NCI-H748 (cell line): ENCODE measurements at regions not wholly inside any gene's neighbourhood (a gene's known extent, or its start where the extent isn't known, plus 50 kb on each side); places are given as distances from the start of the nearest gene placed in this dataset.
A peak's percentile ranks its signal among the peaks of the same experiment; 100 is the strongest.

Source experiments
- DNase-seq: peaks from one replicate; lab custom pipeline; 2025; ENCODE audit not compliant: unreplicated experiment; lab: John Stamatoyannopoulos, UW

- no peak for DNase-seq
Measured at GRCh38 chr2:187139469-187139868, 290.5 kb upstream of the ZSWIM2 start.

GRCh38 chr2:187138265-187138664 is 289.3 kb upstream of the ZSWIM2 start:
- DNase-seq, result peak; percentile 11

GRCh38 chr2:187136646-187137045 is 287.7 kb upstream of the ZSWIM2 start:
- no peak for DNase-seq

- DNase-seq, result no peak
Measured at GRCh38 chr2:187134306-187134705, 285.3 kb upstream of the ZSWIM2 start.

- no peak for DNase-seq
Measured at GRCh38 chr2:187129868-187130267, 280.9 kb upstream of the ZSWIM2 start.

- DNase-seq, result no peak
Measured at GRCh38 chr2:187129306-187129705, 280.3 kb upstream of the ZSWIM2 start.

- DNase-seq, result no peak
Measured at GRCh38 chr2:187126247-187127005, 277.5 kb upstream of the ZSWIM2 start.

GRCh38 chr2:187125318-187125717 is 276.3 kb upstream of the ZSWIM2 start:
- DNase-seq, result no peak

- no peak for DNase-seq
Measured at GRCh38 chr2:187124529-187124928, 275.6 kb upstream of the ZSWIM2 start.

- no peak for DNase-seq
Measured at GRCh38 chr2:187118331-187119099, 269.5 kb upstream of the ZSWIM2 start.

GRCh38 chr2:187117483-187117882 is 268.5 kb upstream of the ZSWIM2 start:
- peak; percentile 63 for DNase-seq

- DNase-seq, result no peak
Measured at GRCh38 chr2:187115627-187116026, 266.7 kb upstream of the ZSWIM2 start.

- no peak for DNase-seq
Measured at GRCh38 chr2:187107001-187107400, 258.0 kb upstream of the ZSWIM2 start.

GRCh38 chr2:187105218-187105617 is 256.2 kb upstream of the ZSWIM2 start:
- DNase-seq, result no peak

- DNase-seq, result no peak
Measured at GRCh38 chr2:187102381-187102780, 253.4 kb upstream of the ZSWIM2 start.

- DNase-seq, result no peak
Measured at GRCh38 chr2:187098154-187098553, 249.2 kb upstream of the ZSWIM2 start.

- no peak for DNase-seq
Measured at GRCh38 chr2:187093771-187094412, 244.9 kb upstream of the ZSWIM2 start.

- DNase-seq, result no peak
Measured at GRCh38 chr2:187091664-187092063, 242.7 kb upstream of the ZSWIM2 start.

GRCh38 chr2:187084524-187084923 is 235.6 kb upstream of the ZSWIM2 start:
- no peak for DNase-seq

- DNase-seq, result no peak
Measured at GRCh38 chr2:187081461-187081860, 232.5 kb upstream of the ZSWIM2 start.

- DNase-seq, result no peak
Measured at GRCh38 chr2:187079901-187080300, 230.9 kb upstream of the ZSWIM2 start.

- no peak for DNase-seq
Measured at GRCh38 chr2:187078297-187078696, 229.3 kb upstream of the ZSWIM2 start.
